Esophagus squamous epithelium (tissue), 4 donors: ENCODE measurements at regions not wholly inside any gene's neighbourhood (a gene's known extent, or its start where the extent isn't known, plus 50 kb on each side); places are given as distances from the start of the nearest gene placed in this dataset.

Experiments
- POLR2A ChIP-seq, 4 donors: fragments of 450-650 bp; IDR thresholded peaks; one replicate each; pipeline ENCODE4 v1.6.1; 2017; ENCODE audit warnings: antibody characterized with exemption in 4 of 4, mild to moderate bottlenecking in 4 of 4, moderate library complexity in 3 of 4
- TF ChIP-seq, protein P1 (sequence below), 6 experiments: fragments of 450-650 bp in 4 of 6; fragments of 200-600 bp in 2 of 6; sonication (generic) in 2 of 6; IDR thresholded peaks; one replicate each; pipeline ENCODE4 v1.5.1; 2016 to 2019; ENCODE audit warnings: antibody characterized with exemption in 6 of 6, mild to moderate bottlenecking in 4 of 6, moderate library complexity in 4 of 6

DNA sequence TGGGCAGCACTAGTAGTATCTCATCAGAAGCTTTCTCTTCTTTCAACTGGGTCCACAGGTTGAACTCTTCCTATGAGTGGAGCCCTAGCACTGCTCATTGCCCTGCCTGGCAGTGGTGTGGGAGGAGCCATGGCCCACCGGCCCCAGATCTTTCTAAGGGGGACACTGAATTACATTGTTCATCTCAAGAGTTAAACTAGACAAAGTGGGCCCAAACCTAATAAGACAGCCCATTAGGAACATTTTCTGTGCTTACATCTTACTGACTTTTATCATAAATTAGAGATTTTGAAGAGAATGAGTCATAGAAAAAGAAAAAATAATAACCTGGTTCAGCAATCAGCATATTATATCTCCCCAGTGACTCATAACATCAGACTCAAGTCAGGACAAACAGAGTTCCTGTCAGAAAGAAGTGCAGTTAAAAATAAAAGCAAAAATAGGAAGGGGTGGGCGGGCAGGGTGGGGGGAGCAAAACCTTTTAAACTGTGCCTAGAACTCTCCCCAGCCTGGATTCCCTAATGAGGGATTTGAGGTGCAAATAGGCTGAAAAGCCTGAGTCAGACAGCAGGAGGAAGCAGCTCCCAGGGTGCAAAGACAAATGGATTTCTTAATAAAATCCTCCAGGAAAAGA lies 161.6 kb upstream of the TRIB2 start:
- TF ChIP-seq, protein P1, sequence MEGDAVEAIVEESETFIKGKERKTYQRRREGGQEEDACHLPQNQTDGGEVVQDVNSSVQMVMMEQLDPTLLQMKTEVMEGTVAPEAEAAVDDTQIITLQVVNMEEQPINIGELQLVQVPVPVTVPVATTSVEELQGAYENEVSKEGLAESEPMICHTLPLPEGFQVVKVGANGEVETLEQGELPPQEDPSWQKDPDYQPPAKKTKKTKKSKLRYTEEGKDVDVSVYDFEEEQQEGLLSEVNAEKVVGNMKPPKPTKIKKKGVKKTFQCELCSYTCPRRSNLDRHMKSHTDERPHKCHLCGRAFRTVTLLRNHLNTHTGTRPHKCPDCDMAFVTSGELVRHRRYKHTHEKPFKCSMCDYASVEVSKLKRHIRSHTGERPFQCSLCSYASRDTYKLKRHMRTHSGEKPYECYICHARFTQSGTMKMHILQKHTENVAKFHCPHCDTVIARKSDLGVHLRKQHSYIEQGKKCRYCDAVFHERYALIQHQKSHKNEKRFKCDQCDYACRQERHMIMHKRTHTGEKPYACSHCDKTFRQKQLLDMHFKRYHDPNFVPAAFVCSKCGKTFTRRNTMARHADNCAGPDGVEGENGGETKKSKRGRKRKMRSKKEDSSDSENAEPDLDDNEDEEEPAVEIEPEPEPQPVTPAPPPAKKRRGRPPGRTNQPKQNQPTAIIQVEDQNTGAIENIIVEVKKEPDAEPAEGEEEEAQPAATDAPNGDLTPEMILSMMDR (IDR thresholded peaks at IDR 0.05), result peak in 1 of 6 experiments; percentile 6
- TF ChIP-seq POLR2A (IDR thresholded peaks at IDR 0.05), result no peak
